IPS-15b (cell line): ENCODE measurements at regions not wholly inside any gene's neighbourhood (a gene's known extent, or its start where the extent isn't known, plus 50 kb on each side); places are given as distances from the start of the nearest gene placed in this dataset.

Experiments
- H3K27me3 ChIP-seq: one replicate; pipeline ENCODE4 v1.6.1; 2013; ENCODE audit warnings: low read length; ENCODE audit not compliant: control insufficient read depth, insufficient read depth
- H3K36me3 ChIP-seq: one replicate; pipeline ENCODE4 v1.6.1; 2013; ENCODE audit warnings: low read length; ENCODE audit not compliant: control insufficient read depth, insufficient read depth
- H3K4me1 ChIP-seq: one replicate; pipeline ENCODE4 v1.6.1; 2013; ENCODE audit warnings: mild to moderate bottlenecking, low read length; ENCODE audit not compliant: control insufficient read depth, insufficient read depth
- H3K4me3 ChIP-seq: one replicate; pipeline ENCODE4 v1.5.1; 2013; ENCODE audit warnings: low read depth, low read length
- H3K9ac ChIP-seq: one replicate; pipeline ENCODE4 v1.6.1; 2013; ENCODE audit warnings: low read depth, mild to moderate bottlenecking, low read length
- H3K9me3 ChIP-seq: one replicate; pipeline ENCODE4 v1.6.1; 2013; ENCODE audit warnings: mild to moderate bottlenecking, low read length; ENCODE audit not compliant: control insufficient read depth, insufficient read depth

GRCh38 chr2:16473575-16473974 is 192.1 kb downstream of the CYRIA start:
- Histone ChIP-seq H3K9ac (no peak overlapping the region), H3K27me3 (peaks cover 2% of the 10 kb centered on the region), H3K9me3 (no peaks in the 10 kb centered on the region), H3K36me3 (no peaks in the 10 kb centered on the region), H3K4me1 (no peaks in the 10 kb centered on the region), H3K4me3 (no peak overlapping the region)

GRCh38 chr2:16470936-16471490 is 194.6 kb downstream of the CYRIA start:
- no peak overlapping the region for H3K4me3 ChIP-seq
- no peaks in the 10 kb centered on the region for H3K27me3 ChIP-seq
- no peaks in the 10 kb centered on the region for H3K36me3 ChIP-seq
- H3K9me3 ChIP-seq = no peaks in the 10 kb centered on the region
- no peaks in the 10 kb centered on the region for H3K4me1 ChIP-seq
- no peak overlapping the region for H3K9ac ChIP-seq

- H3K9ac ChIP-seq = no peak overlapping the region
- H3K4me1 ChIP-seq = no peaks in the 10 kb centered on the region
- no peaks in the 10 kb centered on the region for H3K36me3 ChIP-seq
Measured at GRCh38 chr2:16466821-16467151, 198.8 kb downstream of the CYRIA start.

GRCh38 chr2:16466133-16466820 is 199.4 kb downstream of the CYRIA start:
- H3K27me3 ChIP-seq = no peaks in the 10 kb centered on the region
- H3K9ac ChIP-seq = no peak overlapping the region
- H3K4me1 ChIP-seq = no peaks in the 10 kb centered on the region
- H3K36me3 ChIP-seq = no peaks in the 10 kb centered on the region
- H3K9me3 ChIP-seq = no peaks in the 10 kb centered on the region
- H3K4me3 ChIP-seq = no peak overlapping the region

More at GRCh38 chr2:16466821-16467151, 198.8 kb downstream of the CYRIA start:
- H3K4me3 ChIP-seq = no peak overlapping the region
- H3K27me3 ChIP-seq = no peaks in the 10 kb centered on the region
- H3K9me3 ChIP-seq = no peaks in the 10 kb centered on the region

- Histone ChIP-seq H3K9me3 (no peaks in the 10 kb centered on the region), H3K4me3 (no peak overlapping the region), H3K27me3 (no peaks in the 10 kb centered on the region), H3K36me3 (no peaks in the 10 kb centered on the region), H3K9ac (no peak overlapping the region), H3K4me1 (no peaks in the 10 kb centered on the region)
Measured at GRCh38 chr2:16464641-16465040, 201.0 kb downstream of the CYRIA start.

GRCh38 chr2:16462958-16463357 is 202.7 kb downstream of the CYRIA start:
- no peaks in the 10 kb centered on the region for H3K4me1 ChIP-seq
- no peaks in the 10 kb centered on the region for H3K9me3 ChIP-seq
- H3K9ac ChIP-seq = no peak overlapping the region
- H3K27me3 ChIP-seq = no peaks in the 10 kb centered on the region
- H3K36me3 ChIP-seq = no peaks in the 10 kb centered on the region
- no peak overlapping the region for H3K4me3 ChIP-seq

- Histone ChIP-seq H3K9ac (no peak overlapping the region), H3K36me3 (no peaks in the 10 kb centered on the region), H3K9me3 (no peaks in the 10 kb centered on the region), H3K4me1 (no peaks in the 10 kb centered on the region), H3K27me3 (no peaks in the 10 kb centered on the region), H3K4me3 (no peak overlapping the region)
Measured at GRCh38 chr2:16461672-16462071, 204.0 kb downstream of the CYRIA start.

- no peaks in the 10 kb centered on the region for H3K27me3 ChIP-seq
- no peaks in the 10 kb centered on the region for H3K36me3 ChIP-seq
- H3K9me3 ChIP-seq = no peaks in the 10 kb centered on the region
- H3K4me3 ChIP-seq = no peak overlapping the region
- no peak overlapping the region for H3K9ac ChIP-seq
- no peaks in the 10 kb centered on the region for H3K4me1 ChIP-seq
Measured at GRCh38 chr2:16459606-16460005, 206.0 kb downstream of the CYRIA start.

- Histone ChIP-seq H3K27me3 (no peaks in the 10 kb centered on the region), H3K4me1 (no peaks in the 10 kb centered on the region), H3K4me3 (no peak overlapping the region), H3K9ac (no peak overlapping the region), H3K36me3 (no peaks in the 10 kb centered on the region), H3K9me3 (no peaks in the 10 kb centered on the region)
Measured at GRCh38 chr2:16454621-16455020, 211.0 kb downstream of the CYRIA start.

GRCh38 chr2:16452123-16452522 is 213.5 kb downstream of the CYRIA start:
- Histone ChIP-seq H3K36me3 (no peaks in the 10 kb centered on the region), H3K9me3 (no peaks in the 10 kb centered on the region), H3K4me1 (no peaks in the 10 kb centered on the region), H3K9ac (no peak overlapping the region), H3K27me3 (no peaks in the 10 kb centered on the region), H3K4me3 (no peak overlapping the region)

- Histone ChIP-seq H3K4me1 (no peaks in the 10 kb centered on the region), H3K4me3 (no peak overlapping the region), H3K9ac (no peak overlapping the region), H3K27me3 (no peaks in the 10 kb centered on the region), H3K9me3 (no peaks in the 10 kb centered on the region), H3K36me3 (no peaks in the 10 kb centered on the region)
Measured at GRCh38 chr2:16446706-16447105, 218.9 kb downstream of the CYRIA start.

- Histone ChIP-seq H3K27me3 (no peaks in the 10 kb centered on the region), H3K9ac (no peak overlapping the region), H3K4me1 (no peaks in the 10 kb centered on the region), H3K36me3 (no peaks in the 10 kb centered on the region), H3K9me3 (no peaks in the 10 kb centered on the region), H3K4me3 (no peak overlapping the region)
Measured at GRCh38 chr2:16442971-16443370, 222.7 kb downstream of the CYRIA start.
